ENCODE measurements at regions not wholly inside any gene's neighbourhood (a gene's known extent, or its start where the extent isn't known, plus 50 kb on each side); places are given as distances from the start of the nearest gene placed in this dataset.

DNA sequence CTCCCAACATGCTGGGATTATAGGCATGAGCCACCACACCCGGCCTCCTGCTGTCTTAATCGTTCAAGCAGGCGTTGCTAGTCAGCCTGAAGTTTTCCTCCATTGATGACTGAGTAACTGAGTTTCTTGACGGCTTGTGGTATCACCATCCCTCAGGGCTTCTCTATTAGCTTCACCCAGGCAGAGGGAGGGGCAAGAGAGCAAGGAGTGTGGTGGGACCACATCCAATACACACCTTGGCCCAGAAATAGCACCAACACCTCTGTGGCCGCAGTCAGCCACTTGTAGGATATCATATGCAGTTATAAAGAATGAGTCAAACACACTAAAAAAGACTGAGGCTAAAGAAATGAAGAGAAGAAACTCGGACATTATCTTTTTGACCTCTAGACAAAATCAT lies 1009.4 kb upstream of the CELF4 start:
- TF ChIP-seq, protein P1, sequence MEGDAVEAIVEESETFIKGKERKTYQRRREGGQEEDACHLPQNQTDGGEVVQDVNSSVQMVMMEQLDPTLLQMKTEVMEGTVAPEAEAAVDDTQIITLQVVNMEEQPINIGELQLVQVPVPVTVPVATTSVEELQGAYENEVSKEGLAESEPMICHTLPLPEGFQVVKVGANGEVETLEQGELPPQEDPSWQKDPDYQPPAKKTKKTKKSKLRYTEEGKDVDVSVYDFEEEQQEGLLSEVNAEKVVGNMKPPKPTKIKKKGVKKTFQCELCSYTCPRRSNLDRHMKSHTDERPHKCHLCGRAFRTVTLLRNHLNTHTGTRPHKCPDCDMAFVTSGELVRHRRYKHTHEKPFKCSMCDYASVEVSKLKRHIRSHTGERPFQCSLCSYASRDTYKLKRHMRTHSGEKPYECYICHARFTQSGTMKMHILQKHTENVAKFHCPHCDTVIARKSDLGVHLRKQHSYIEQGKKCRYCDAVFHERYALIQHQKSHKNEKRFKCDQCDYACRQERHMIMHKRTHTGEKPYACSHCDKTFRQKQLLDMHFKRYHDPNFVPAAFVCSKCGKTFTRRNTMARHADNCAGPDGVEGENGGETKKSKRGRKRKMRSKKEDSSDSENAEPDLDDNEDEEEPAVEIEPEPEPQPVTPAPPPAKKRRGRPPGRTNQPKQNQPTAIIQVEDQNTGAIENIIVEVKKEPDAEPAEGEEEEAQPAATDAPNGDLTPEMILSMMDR (IDR thresholded peaks at IDR 0.05), result no peak
- TF ChIP-seq POLR2A (IDR thresholded peaks at IDR 0.05) (no peak), EP300 (IDR thresholded peaks at IDR 0.05) (no peak)
